ENCODE measurements at regions not wholly inside any gene's neighbourhood (a gene's known extent, or its start where the extent isn't known, plus 50 kb on each side); places are given as distances from the start of the nearest gene placed in this dataset.
A peak's percentile ranks its signal among the peaks of the same experiment; 100 is the strongest.

DNA sequence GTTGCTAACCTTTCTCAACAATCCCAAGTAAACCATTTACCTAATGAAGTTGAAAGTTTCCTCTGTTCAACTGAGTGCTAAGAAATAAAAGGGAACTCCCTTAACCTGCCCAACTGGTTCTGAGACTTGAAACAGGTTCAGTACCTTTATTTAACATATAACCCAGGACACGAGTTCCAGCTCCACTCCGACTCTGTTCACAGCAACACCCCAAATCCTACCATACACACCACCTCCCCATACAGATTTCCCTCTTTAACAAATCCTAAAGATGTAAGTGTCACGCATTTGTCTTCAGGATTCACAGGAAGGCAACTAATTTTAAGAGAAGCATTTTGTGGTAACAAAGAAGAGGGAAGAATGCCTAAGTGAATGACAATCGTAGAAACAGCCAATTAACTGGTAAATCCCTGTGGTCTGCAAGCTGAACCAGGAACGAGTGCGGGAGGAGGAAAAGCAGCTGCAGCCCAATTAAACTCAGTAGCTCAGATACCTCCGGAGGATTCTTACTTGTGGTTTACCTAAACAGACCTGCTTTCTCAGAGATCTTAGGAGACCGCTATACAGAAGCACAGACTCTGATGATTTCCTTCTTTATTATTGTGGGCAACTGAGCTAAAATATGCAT lies 134.5 kb upstream of the MAGI3 start:
- DNase-seq (ENCODE audit: low spot score) = no peak
- ATAC-seq = no peak

DNA sequence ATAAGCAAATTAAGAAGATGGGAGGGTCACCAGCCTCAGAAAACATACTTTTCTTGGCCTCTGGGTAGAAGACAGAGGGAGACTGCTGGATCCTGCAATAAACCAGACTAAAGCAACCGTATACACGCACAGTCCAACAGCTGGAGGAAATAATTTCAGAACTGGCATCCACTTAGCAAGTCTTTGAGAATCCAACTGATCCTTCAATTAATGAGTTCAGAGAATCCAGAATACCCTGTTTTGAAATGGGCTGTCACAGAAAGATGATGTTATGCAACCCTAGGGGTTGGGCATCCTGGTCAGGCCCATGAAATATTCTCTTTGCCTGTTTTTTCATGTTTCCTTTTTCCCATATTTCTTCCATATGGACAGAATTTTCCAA lies 134.0 kb upstream of the MAGI3 start:
- no peak for ATAC-seq

DNA sequence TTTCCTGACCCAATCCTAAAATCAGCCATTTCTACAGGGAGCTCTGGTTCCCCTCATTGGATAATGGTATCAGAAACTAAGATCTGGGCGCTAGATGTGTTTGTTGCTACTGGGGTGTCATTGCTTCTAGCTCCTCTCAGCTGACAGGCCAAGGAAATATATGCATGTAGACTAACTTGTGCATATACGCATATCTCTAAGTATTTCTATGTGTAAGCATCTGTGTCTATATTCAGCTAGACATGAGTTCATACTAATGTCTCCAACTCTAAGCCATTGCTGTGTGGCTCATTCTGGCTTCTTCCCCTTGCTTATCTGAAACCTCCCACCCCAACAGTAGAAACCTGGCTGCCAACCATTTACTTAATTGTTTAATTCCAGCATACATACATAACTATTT lies 130.3 kb upstream of the MAGI3 start:
- no peak for ATAC-seq
- no peak for DNase-seq (ENCODE audit: low spot score)

More for the DNA sequence above, 134.0 kb upstream of the MAGI3 start:
- DNase-seq (ENCODE audit: low spot score) = no peak

DNA sequence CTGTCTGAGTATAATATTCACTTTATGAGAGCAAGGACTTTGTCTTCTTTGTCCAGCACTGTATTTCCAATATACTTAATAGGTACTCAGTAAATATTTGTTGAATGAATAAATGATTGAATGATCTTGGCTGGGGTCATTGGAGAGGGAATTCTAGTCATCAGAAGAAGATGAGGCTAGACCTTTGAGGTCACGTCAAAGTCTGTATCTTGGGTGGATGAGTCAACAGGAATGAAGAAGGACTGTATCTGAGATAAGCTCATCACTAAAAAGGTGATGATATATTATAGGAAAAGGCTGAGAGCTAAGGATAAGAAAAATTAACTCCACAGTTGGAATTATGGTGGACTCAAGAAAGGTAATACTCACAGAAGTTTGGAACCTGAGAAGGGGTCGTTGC lies 125.1 kb upstream of the MAGI3 start:
- DNase-seq (ENCODE audit: low spot score) (no peak), ATAC-seq (no peak)

DNA sequence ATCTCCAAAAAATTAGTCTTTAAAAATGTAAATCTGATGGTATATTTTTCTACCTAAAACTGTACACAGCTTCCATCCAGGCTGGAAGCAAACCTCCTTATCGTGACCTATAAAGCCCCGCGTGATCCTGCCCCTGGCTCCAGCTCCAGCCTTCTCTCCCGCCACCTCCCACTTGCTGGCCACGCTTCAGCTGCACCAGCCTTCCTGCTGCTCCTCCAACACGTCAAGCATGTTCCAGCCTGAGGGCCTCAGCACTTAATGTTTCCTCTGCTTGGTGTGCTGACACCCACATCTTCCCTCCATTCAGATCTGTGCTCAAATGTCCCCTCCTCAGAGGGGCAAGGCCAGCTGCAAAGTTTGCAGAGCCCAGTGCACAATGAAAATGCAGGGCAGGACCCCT lies 123.5 kb upstream of the MAGI3 start:
- DNase-seq (ENCODE audit: low spot score) (no peak), ATAC-seq (no peak)

DNA sequence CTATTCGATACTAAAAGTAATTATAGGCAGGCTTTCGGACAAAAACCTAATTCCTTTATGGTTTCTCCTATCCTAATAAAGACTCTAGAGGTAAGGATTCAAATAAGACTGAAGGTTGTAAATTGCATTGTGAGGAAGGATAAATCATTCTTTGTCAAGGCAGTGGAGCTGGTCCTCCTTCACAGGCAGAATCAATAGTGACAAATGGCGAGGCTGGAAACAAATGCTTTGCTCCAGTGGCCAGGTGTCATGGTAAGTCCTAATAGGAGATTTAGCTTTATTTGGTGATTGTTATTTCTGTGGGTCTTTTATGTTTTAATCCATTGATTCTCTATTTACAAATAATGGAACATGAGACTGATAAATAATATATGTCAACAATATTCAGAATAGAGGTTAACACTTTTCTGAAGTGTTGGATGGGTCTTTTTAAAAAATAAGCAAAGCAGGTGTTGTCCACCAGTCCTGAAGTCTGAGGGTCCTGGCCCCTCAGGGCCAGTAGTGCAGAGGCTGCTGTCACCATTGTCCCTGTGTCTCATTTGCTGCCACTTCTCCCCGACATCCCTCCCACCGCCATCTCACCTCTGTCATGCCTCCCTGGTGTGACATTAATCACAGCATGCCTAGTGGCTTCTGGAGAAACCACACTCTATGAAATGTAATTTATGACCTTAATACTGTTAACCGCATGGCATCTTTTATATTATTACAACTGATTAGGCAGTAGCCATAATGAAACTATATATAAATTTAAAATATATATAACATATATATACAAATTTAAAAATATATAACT lies 120.9 kb upstream of the MAGI3 start:
- DNase-seq (ENCODE audit: low spot score) = no peak
- ATAC-seq = no peak

DNA sequence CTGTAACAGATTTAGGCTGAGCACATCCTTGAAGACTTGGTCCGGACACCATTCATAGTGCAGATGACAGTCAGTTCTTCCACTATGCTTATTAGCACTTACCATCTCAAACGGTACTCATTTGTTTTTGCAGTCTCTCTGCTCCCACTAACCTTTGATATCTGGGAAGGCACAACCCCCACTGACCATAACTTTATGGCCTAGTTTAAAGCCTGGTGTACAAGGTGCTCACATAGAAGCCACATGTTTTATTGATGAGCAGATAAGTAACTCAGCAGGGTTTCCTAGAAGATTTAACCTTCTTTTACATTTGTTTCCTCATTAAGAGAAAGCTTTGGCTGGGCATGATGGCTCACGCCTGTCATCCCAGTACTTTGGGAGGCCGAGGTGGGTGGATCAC lies 119.3 kb upstream of the MAGI3 start:
- DNase-seq (ENCODE audit: low spot score) (no peak), ATAC-seq (no peak)

DNA sequence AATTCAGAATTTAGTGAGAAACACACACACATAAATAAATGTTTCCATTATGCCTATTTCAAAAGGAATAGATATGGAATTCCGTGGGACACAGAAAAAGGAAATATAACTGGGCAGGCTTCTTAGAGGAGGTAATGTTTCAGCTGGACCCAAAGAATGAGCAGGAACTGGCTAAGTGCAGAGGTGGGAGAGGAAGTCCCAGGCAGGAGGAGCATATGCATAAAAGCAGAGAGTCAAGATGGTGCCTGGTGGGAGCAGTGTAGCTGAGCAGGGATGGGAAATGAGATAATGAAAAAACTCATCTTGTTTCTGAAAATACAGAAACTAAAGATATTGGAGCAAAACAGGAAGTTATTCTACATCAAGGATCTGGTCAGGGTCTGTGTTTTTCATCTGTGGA lies 115.2 kb upstream of the MAGI3 start:
- DNase-seq (ENCODE audit: low spot score) = no peak

DNA sequence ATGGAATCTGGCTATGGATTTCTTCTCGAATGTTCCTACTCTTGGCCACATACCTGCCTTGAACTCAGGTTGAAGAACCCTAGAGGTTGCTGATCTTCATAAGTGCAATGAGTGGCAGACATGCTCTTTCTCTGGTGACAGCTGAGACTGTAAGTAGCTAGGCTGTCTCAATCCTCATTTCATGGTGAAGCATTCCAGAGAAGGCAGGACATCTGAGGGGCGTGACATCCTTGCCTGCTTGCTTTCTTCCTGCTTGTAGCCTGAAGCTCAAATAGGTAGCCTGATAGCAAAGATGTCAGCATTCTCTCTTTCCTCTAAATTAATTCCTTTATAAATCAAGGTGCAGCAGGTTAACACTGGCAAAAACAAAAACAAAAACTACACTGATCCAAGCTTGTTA lies 114.6 kb upstream of the MAGI3 start:
- ATAC-seq = no peak
- no peak for DNase-seq (ENCODE audit: low spot score)

More for the DNA sequence above, 115.2 kb upstream of the MAGI3 start:
- no peak for ATAC-seq

DNA sequence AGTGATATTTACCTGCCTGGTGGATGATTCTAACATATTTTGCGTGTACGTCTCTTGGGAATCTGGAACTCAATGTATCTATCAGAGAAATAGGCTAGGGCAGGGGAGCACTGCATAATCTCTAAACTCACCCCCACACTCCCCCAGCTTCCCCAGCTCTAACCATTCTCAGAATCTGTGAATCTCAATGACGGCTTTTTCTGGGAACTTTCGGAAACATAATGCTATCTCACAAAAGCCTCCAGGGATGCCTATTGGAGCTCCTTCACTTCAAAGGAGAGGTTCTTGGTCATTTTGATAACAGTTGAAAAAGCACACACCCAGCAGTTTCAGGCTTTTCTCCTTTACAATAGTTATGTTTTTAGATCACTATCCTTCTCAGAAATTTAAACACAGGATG lies 113.8 kb upstream of the MAGI3 start:
- ATAC-seq = no peak
- no peak for DNase-seq (ENCODE audit: low spot score)

DNA sequence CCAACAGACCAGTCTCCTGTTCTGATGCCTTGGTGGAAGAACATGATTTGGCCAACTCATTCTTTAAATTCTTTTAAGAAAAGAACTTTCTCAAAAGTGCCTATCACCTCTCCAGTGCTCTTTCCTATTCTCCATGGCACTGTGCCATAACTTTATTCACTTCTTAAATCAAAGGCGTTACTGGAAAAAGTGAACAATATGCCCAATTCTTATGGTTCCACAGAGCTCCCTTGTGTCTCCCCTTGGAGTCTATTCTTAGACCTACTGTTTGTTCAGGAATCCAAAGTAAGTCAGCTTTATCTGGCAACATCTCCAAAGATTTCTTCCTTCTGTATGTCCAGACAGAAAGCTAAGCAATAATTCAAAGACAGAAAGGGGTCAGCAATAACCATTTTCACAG lies 111.9 kb upstream of the MAGI3 start:
- ATAC-seq (no peak), DNase-seq (ENCODE audit: low spot score) (no peak)

DNA sequence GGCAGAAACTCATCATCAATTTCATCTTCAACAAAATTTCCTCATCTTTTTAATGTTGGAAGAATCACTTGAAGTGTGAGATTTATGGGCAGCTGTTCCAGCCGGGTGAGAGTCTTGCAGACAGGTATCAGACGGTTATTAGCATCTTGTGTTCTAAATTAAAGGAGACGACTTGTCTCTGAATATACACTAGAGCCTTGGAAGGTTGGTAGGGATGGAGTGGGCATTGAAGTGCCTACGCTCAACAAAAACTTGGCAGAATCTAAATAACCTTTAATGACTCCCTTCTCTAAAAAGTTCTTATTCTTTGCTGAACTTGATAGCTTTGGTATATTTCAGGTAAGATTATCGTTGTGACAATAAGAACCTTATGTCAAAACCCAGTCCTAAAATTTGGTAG lies 111.5 kb upstream of the MAGI3 start:
- DNase-seq (ENCODE audit: low spot score) = no peak
- no peak for ATAC-seq

DNA sequence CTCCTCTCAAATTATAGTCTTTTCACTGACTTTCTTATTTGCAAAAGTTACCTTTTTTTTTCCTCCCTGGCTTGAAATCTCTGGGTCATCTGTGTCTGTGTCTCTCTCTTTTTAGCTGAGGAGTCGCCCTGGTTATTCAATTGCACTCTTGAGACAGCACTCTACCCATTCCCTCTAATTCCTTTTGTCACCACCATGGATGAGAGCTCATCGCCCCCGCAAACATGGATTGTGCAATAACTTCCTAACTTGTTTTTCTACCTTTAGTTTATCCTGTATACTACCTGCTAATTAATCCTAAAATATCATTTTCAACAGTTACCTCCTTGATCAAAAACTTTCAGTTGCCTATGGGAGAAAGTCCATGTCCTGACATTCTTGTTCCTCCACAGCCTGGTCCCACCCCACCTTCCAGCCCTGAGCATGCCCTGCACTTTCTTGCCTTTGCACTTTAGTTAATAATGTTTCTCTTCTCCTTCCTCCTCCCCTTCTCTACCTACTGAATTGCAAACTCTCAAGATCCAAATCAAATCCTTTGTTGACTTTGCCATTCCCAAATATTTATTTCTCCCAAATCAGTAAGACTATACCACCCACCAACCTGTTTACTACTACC lies 110.4 kb upstream of the MAGI3 start:
- DNase-seq (ENCODE audit: low spot score) (no peak), ATAC-seq (no peak)

DNA sequence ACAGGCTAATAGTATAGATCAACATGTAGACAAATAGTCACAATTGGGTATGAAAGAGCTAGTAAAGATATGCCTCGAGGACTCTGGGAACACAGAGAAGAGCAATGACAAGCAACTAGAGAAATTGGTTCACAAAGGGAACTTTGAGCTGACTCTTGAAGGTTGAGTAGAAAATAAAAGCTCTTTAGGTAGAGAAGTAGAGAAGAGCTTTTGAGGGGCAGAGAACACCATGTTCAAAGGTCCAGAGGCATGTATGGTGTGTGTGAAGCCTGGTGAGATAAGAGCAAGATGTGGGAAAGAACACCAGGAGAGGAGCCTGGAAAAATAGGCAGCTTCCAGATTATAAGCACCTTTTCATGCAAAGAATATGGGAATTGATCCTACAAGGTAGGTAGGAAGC lies 109.7 kb upstream of the MAGI3 start:
- DNase-seq (ENCODE audit: low spot score) (no peak), ATAC-seq (no peak)

DNA sequence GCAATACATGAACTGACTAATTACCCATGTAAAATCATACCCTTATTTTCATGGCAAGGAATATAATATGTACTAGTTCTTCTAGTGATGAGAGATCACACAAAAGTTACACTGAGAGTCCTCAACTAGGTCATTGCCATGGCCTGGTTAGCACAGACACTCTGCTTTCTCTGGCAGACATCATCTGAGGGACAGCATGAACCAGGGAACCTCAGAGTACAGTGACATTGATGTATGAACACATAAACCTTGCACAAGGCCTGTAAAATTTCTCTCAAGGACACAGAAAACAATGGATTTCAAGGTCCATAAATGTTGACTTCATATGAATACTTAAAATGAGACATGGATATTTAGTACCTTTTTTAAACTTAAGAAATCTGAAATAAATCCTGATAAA lies 108.8 kb upstream of the MAGI3 start:
- no peak for ATAC-seq
- DNase-seq (ENCODE audit: low spot score) = no peak

DNA sequence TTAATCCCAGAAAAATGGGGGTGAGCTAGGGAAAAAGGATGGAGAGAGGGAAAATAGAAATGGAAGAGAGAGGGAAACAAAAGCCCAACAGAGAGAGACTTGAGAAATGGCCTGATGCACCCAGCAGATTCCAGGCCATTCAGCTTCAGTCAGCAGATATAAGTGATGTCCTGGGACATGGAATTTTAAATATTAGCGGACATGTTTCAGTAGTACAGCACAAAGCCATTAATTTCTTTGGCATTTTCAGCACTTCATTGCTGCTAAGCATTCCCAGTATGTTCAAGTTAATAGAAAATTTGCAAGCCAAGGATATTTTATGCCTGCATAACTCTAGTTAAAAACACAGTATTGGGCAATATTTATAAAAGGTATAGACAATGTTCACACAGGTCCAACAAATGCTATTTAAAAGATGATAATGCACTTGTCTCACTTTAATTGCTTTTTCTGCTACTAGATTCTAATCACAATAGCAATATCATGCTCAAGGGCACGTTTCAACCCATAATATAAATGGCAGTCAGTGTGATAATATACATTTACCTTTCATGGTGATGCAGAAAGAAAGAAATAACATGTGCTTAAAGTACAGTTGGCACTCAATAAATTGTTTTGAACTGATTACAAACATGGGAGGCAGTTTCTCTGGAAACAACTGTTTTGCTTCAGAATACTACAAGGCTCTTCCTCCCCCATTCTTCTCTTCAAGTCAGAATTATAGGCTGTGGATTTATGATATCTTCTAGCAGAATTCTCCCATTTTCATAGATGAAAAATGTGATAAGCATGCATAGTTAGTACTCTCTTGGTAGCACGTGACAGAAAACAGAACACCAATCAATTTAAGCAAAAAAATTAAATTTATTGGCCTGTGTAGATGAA lies 108.1 kb upstream of the MAGI3 start:
- no peak for ATAC-seq
- DNase-seq (ENCODE audit: low spot score) = no peak

DNA sequence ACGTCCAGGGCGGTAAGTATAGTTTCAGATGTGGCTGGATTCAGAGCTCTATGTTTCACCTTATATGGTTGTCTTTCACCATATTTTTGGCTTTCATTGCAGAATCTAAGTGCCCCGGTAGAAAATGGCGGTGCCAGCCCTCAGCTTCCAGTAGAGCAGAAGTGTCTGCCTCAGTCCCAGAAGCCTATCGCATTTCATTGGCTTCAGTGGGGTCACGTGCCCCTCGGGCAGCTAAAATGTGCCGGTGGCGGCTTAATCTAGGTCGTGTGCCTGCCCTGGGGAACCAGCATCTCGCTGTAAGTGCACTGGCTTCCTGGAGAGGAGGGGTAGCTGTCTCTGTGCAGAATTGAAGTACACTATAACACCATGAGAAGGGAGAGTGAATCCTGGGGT lies 107.4 kb upstream of the MAGI3 start:
- ATAC-seq (no peak), DNase-seq (ENCODE audit: low spot score) (no peak)

DNA sequence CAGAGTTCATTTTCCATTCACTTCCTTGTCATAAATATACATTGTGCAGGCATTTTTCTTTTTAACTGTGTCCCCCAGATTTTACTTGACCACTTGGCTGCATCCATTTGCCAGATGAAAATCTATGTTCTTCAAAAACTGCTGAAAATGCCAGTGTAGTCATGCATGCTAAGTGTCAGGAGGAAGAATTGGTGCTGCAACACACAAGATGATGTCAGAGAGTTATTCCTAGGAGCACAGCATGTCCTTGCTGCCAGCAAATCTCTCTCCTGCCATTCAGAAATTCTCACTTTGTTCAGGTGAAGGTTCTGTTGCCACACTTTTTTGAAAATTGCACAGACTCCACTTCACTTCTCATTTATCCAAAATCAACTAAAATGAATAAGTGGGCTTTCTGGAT lies 106.4 kb upstream of the MAGI3 start:
- no peak for ATAC-seq
- no peak for DNase-seq (ENCODE audit: low spot score)

DNA sequence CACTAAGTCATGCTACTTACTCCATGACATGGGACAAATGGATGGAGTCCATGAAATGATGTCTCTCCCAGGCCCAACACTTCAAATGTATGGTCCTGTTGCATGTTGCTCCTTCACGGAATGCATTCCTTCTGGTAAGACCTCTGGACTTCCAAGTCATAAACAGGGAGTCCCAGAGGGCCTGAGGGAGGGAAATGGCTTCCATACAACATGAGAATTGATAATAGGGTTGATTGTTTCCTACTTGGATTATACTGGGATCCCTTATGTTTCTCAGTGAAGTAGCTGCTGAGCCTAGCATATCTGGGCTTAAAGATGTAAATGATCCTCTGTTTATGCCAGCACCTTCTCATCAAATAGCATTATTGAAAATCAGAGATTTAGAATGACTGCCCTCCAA lies 104.2 kb upstream of the MAGI3 start:
- DNase-seq (ENCODE audit: low spot score) (no peak), ATAC-seq (no peak)

DNA sequence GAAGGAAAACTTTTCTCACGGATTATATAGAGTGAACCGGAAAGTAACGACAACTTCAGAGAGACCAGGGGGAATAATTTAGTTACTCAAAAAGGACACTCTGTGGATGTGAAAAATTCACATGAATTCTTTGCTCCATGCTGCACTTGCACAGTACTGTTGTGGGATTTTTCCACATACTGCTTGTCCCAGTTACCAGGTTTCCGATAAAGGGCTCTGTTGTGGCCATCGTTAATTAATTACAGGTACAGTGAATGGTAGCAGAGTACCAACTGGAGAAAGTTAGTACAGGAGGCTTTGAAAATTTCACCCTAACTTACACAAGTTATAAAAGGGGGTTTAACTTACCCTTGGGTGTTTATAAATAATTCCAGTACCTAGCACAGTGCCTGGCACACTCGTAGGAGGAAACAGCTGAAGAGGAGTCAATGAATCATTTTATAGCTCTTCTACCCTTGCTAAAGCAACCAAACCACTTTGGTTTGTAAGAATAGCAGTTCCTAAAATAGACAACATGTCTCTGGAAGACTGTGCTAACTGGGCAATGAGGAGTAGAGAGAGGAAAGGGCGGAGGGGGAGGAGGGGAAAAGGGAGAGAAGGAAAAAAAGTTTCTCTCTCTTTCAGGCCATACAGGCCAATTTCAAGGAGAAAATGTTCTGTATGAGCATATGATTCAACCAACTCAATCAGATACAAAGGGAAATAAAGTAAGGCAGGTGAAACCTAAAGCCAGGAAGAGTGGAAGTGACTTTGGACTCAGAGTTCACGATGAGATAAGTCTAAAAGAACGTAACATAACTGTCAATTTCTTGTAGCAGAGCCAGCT lies 98.3 kb upstream of the MAGI3 start:
- ATAC-seq (peak; percentile 76), DNase-seq (ENCODE audit: low spot score) (no peak)
